PC-9 (cell line): ENCODE measurements at regions not wholly inside any gene's neighbourhood (a gene's known extent, or its start where the extent isn't known, plus 50 kb on each side); places are given as distances from the start of the nearest gene placed in this dataset.

Experiments
- BruUV-seq: library from RNA; stranded (reverse); fragments of 400-500 nt; replicated peaks from 2 replicates; lab custom pipeline; 2021; lab: Mats Ljungman, UMichigan
- CTCF ChIA-PET: fragments of 300-600 bp; sonication (Branson Sonifier 250); formaldehyde crosslinking; loops from one replicate; lab custom pipeline; 2022; ENCODE audit warnings: antibody characterized with exemption; lab: Charles Lee
- POLR2A ChIA-PET: fragments of 300-600 bp; sonication (Branson Sonifier 250); formaldehyde crosslinking; loops from one replicate; lab custom pipeline; 2022; ENCODE audit warnings: antibody characterized with exemption; ENCODE audit not compliant: unreplicated experiment; lab: Charles Lee
- DNase-seq, 2 experiments: peaks; one replicate each; pipeline versions ENCODE4 v3.0.0 to v3.0.0-alpha.2; 2015 to 2022; ENCODE audit warnings: mixed read lengths in 1 of 2
- H2AFZ ChIP-seq: fragments of 200-600 bp; sonication (generic); 2 replicates; pipeline ENCODE4 v1.8.1; 2017; ENCODE audit warnings: antibody characterized with exemption
- H3F3A ChIP-seq: fragments of 200-600 bp; sonication (generic); 2 replicates; pipeline ENCODE4 v1.8.1; 2017; ENCODE audit warnings: antibody characterized with exemption, mild to moderate bottlenecking, low read depth; ENCODE audit not compliant: insufficient read depth
- H3K27ac ChIP-seq: fragments of 200-600 bp; sonication (generic); 2 replicates; pipeline ENCODE4 v1.6.1; 2016; ENCODE audit warnings: mixed run types
- H3K27me3 ChIP-seq: fragments of 200-600 bp; sonication (generic); 2 replicates; pipeline ENCODE4 v1.6.1; 2016; ENCODE audit warnings: low read depth, mixed run types; ENCODE audit not compliant: insufficient read depth
- H3K36me3 ChIP-seq: fragments of 200-600 bp; sonication (generic); 2 replicates; pipeline ENCODE4 v1.6.1; 2016; ENCODE audit warnings: low read depth, mixed run types
- H3K4me1 ChIP-seq: fragments of 200-600 bp; sonication (generic); replicated peaks from 2 replicates; pipeline ENCODE4 v1.6.1; 2016; ENCODE audit warnings: mixed run types; ENCODE audit not compliant: insufficient read depth
- H3K4me2 ChIP-seq: fragments of 200-600 bp; sonication (generic); 2 replicates; pipeline ENCODE4 v1.6.1; 2017; ENCODE audit warnings: mixed run types
- H3K4me3 ChIP-seq: fragments of 200-600 bp; sonication (generic); 2 replicates; pipeline ENCODE4 v1.6.1; 2016; ENCODE audit warnings: mixed run types
- H3K79me2 ChIP-seq: fragments of 200-600 bp; sonication (generic); 2 replicates; pipeline ENCODE4 v1.6.1; 2017; ENCODE audit warnings: low read depth, mixed run types
- H3K9me2 ChIP-seq: fragments of 200-600 bp; sonication (generic); 2 replicates; pipeline ENCODE4 v1.8.1; 2017; ENCODE audit warnings: mild to moderate bottlenecking; ENCODE audit not compliant: insufficient read depth
- H3K9me3 ChIP-seq: fragments of 200-600 bp; sonication (generic); 2 replicates; pipeline ENCODE4 v1.8.1; 2016; ENCODE audit warnings: low read depth; ENCODE audit not compliant: insufficient read depth
- H4K20me1 ChIP-seq: fragments of 200-600 bp; sonication (generic); 2 replicates; pipeline ENCODE4 v1.8.1; 2017; ENCODE audit not compliant: insufficient read depth
- EZH2 ChIP-seq: fragments of 200-600 bp; sonication (generic); IDR thresholded peaks from 2 replicates; pipeline ENCODE4 v1.8.0; 2017; ENCODE audit warnings: antibody characterized with exemption, low read depth
- intact Hi-C: fragments of 100-400 bp; cut with micrococcal nuclease; formaldehyde crosslinking; loops from one replicate; pipeline ENCODE4 v1.10.0; 2022; ENCODE audit not compliant: unreplicated experiment
- TF ChIP-seq, protein P1 (sequence below): fragments of 200-600 bp; sonication (generic); conservative IDR thresholded peaks from 2 replicates; pipeline ENCODE4 v1.6.1; 2017; ENCODE audit warnings: mixed run types, antibody characterized with exemption, mild to moderate bottlenecking, moderate library complexity

DNA sequence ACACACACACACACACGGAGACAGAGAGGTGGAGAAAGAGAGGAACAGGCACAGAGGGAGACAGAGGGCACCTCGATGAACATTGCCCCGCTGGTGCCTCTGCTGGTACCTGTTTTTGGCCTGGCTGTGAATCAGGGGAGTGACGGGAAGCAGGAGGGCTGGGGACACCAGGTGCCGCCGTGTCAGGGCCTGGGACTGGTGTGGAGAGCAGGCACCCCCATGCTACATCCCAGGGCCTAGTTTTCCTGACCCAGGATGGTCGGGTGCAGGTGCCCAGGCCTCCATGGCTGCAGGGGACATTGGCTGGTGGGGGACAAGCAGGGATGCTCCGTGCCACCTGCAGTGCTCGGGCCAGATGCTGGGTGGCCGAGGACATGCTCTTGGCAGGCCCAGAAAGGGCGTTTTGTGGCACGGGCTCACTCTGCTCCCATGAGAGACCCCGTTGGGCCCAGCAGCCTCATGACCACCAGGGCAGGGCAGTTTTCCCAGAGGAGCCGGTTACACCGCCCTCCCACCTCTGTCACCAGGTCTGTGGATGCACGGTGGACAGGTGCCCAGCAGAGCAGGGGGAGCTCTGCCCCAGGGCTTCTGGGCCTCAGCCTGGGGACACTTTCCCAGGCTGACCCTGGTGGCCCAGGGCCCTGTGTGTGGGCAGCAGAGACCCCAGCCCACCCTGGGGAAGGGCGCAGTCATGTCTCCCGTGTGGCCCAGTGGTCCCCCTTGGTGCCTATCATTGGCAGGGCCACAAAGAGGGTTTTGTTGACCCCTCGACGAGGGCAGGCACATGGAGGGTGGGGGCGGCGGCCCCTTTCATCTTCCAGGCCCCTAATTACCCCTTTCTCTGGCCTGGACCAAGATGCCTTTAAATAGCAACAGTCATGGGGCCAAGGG is 207.5 kb upstream of the RTL1 start:
- intact Hi-C loops, result no loop called here
- DNase-seq, result no peak
- no peaks in the 10 kb centered on the region for H3K4me1 ChIP-seq
- H3K79me2 ChIP-seq, result no peaks in the 10 kb centered on the region
- no peaks in the 10 kb centered on the region for H3K27me3 ChIP-seq
- no peak overlapping the region for H3K27ac ChIP-seq
- TF ChIP-seq EZH2, result no peak
- TF ChIP-seq, protein P1, sequence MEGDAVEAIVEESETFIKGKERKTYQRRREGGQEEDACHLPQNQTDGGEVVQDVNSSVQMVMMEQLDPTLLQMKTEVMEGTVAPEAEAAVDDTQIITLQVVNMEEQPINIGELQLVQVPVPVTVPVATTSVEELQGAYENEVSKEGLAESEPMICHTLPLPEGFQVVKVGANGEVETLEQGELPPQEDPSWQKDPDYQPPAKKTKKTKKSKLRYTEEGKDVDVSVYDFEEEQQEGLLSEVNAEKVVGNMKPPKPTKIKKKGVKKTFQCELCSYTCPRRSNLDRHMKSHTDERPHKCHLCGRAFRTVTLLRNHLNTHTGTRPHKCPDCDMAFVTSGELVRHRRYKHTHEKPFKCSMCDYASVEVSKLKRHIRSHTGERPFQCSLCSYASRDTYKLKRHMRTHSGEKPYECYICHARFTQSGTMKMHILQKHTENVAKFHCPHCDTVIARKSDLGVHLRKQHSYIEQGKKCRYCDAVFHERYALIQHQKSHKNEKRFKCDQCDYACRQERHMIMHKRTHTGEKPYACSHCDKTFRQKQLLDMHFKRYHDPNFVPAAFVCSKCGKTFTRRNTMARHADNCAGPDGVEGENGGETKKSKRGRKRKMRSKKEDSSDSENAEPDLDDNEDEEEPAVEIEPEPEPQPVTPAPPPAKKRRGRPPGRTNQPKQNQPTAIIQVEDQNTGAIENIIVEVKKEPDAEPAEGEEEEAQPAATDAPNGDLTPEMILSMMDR, result no peak
- H3K4me2 ChIP-seq, result no peak overlapping the region
- POLR2A ChIA-PET, result no interaction called here
- no peak overlapping the region for H2AFZ ChIP-seq
- no peaks in the 10 kb centered on the region for H4K20me1 ChIP-seq
- no peaks in the 10 kb centered on the region for H3K9me3 ChIP-seq
- no peaks in the 10 kb centered on the region for H3K9me2 ChIP-seq
- BruUV-seq, result no TSS peak
- H3F3A ChIP-seq, result no peaks in the 10 kb centered on the region
- H3K36me3 ChIP-seq, result no peaks in the 10 kb centered on the region
- CTCF ChIA-PET, result no interaction called here
- H3K4me3 ChIP-seq, result no peak overlapping the region

- H3K4me1 ChIP-seq, result no peaks in the 10 kb centered on the region
- intact Hi-C loops, result no loop called here
- H3K4me3 ChIP-seq, result no peak overlapping the region
- TF ChIP-seq, protein P1, result no peak
- no peak for TF ChIP-seq EZH2
- H3K9me3 ChIP-seq, result no peaks in the 10 kb centered on the region
- no peak overlapping the region for H3K27ac ChIP-seq
- H2AFZ ChIP-seq, result no peak overlapping the region
- H3K9me2 ChIP-seq, result no peaks in the 10 kb centered on the region
- ChIA-PET POLR2A (no interaction called here), CTCF (no interaction called here)
- H3K27me3 ChIP-seq, result peaks cover 2% of the 10 kb centered on the region; the same call in 1 of the 2 replicates
- H3K36me3 ChIP-seq, result no peaks in the 10 kb centered on the region
- no peak overlapping the region for H3K4me2 ChIP-seq
- BruUV-seq, result no TSS peak
- no peak for DNase-seq
- H3F3A ChIP-seq, result no peaks in the 10 kb centered on the region
- H3K79me2 ChIP-seq, result no peaks in the 10 kb centered on the region
- no peaks in the 10 kb centered on the region for H4K20me1 ChIP-seq
Measured at GRCh38 chr14:101111620-101112290, 208.2 kb upstream of the RTL1 start.

GRCh38 chr14:101112351-101113107 is 209.0 kb upstream of the RTL1 start:
- POLR2A ChIA-PET, result no interaction called here
- no peak for TF ChIP-seq EZH2
- TF ChIP-seq, protein P1, result no peak
- no peak overlapping the region for H3K27ac ChIP-seq

More at GRCh38 chr14:101112351-101113107, 209.0 kb upstream of the RTL1 start:
- Histone ChIP-seq H3K4me2 (no peak overlapping the region), H3K4me1 (no peaks in the 10 kb centered on the region), H3K79me2 (no peaks in the 10 kb centered on the region), H3K9me3 (no peaks in the 10 kb centered on the region), H4K20me1 (no peaks in the 10 kb centered on the region), H3K9me2 (no peaks in the 10 kb centered on the region), H3K4me3 (no peak overlapping the region), H3F3A (no peaks in the 10 kb centered on the region), H2AFZ (no peak overlapping the region), H3K36me3 (no peaks in the 10 kb centered on the region), H3K27me3 (peaks cover 5% of the 10 kb centered on the region; the same call in 1 of the 2 replicates)
- intact Hi-C loops, result no loop called here
- no TSS peak for BruUV-seq
- DNase-seq, result no peak
- CTCF ChIA-PET, result no interaction called here
